Spleen (tissue), 7 donors: ENCODE measurements at regions not wholly inside any gene's neighbourhood (a gene's known extent, or its start where the extent isn't known, plus 50 kb on each side); places are given as distances from the start of the nearest gene placed in this dataset.

ENCODE experiments used
- POLR2A ChIP-seq, 3 donors: fragments of 450-650 bp; IDR thresholded peaks; one replicate each; pipeline ENCODE4 v1.5.1; 2017; ENCODE audit warnings: antibody characterized with exemption in 3 of 3, mild to moderate bottlenecking in 1 of 3
- TF ChIP-seq, protein P1 (sequence below), 11 experiments: fragments of 200-600 bp in 7 of 11; fragments of 450-650 bp in 4 of 11; sonication (generic) in 4 of 11; IDR thresholded peaks in 8 of 11; conservative IDR thresholded peaks in 3 of 11; 1 replicate in 7 of 11; 2 replicates in 4 of 11; pipeline versions ENCODE4 v1.4.0 to v1.8.0; 2016 to 2021; ENCODE audit warnings: antibody characterized with exemption in 11 of 11, inconsistent platforms in 4 of 11, mild to moderate bottlenecking in 1 of 11
- donor health status: DM: no; HTN: no; CAD: no; lungs with moderate emphysema.
- donor health status: DM: no; HTN: no; CAD: no.
- donor health status: DM: no; HTN: no; CAD: no.

DNA sequence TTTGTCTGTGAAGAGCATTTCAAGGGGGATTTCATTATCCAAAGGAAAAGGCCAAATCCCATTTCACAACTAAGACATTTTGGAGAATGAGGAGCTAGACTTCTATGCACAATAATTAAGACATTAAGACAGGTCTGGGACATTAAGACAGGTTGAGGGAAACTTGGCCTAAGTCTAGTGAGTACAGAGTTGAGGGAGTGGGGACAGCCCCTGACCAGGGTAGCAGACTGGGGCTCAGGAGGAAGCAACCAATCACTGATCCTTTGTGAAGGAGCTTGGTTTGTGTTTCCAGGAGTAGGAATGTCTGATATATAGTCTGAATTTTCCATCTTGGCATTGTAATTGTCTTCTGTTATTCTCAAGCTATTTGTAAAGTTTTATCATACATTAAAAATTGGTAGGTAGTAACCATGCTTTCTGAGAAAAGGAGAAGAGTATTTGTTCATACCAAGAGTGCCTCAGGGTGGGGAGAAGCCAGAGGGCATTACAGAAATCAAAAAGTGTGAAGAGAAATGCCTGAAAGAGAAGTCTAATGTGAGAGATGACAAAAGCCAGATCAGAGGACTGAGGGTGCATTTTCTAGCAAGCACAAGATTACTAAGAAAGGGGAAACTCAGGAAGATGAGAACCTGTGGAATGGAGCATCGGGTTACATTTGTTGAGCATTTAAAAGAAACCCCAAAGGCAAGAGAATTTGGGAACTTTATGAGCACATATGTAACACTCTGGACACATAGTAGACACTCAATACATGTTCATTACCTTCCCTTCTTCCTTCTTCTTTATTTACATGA is 189.3 kb upstream of the PIK3R1 start:
- TF ChIP-seq, protein P1, sequence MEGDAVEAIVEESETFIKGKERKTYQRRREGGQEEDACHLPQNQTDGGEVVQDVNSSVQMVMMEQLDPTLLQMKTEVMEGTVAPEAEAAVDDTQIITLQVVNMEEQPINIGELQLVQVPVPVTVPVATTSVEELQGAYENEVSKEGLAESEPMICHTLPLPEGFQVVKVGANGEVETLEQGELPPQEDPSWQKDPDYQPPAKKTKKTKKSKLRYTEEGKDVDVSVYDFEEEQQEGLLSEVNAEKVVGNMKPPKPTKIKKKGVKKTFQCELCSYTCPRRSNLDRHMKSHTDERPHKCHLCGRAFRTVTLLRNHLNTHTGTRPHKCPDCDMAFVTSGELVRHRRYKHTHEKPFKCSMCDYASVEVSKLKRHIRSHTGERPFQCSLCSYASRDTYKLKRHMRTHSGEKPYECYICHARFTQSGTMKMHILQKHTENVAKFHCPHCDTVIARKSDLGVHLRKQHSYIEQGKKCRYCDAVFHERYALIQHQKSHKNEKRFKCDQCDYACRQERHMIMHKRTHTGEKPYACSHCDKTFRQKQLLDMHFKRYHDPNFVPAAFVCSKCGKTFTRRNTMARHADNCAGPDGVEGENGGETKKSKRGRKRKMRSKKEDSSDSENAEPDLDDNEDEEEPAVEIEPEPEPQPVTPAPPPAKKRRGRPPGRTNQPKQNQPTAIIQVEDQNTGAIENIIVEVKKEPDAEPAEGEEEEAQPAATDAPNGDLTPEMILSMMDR (IDR thresholded peaks at IDR 0.05 in 8 of 11, conservative IDR thresholded peaks at IDR 0.05 in 3 of 11): no peak
- TF ChIP-seq POLR2A (IDR thresholded peaks at IDR 0.05): no peak
